HG03064 (cell line): ENCODE measurements at regions not wholly inside any gene's neighbourhood (a gene's known extent, or its start where the extent isn't known, plus 50 kb on each side); places are given as distances from the start of the nearest gene placed in this dataset.
"Not testable (repeated sequence)": the region's sequence is repeated elsewhere in the genome, so short reads cannot be mapped to it uniquely, and the experiment has no call there.

Experiments used
- ATAC-seq: cut with Tn5 transposase; IDR thresholded peaks from one replicate; pipeline ENCODE4 v1.9.1; 2021; ENCODE audit warnings: low read depth; ENCODE audit not compliant: unreplicated experiment

DNA sequence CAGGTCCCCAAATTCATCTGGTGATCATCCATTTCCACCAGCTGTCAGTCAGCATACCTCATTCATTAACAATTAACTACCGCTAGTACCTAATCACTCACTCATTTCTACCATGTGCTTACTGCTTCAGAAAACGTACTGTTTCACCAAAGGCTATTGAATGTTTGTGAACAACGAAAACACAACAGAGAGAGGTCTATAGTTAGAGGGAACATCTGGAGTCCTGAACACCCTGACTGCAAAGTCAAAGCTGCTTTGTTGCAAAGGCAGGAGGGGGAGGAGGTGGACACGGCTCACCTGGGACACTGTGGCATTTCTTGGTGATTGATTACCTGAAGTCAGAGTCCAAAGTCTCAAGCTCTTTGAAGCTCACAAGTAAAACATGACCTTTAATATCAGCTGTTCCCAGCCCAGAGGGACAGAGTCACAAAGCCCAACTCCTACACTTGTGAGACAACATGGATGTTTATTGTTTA lies 342.3 kb upstream of the ADARB2 start:
- no peak for ATAC-seq

DNA sequence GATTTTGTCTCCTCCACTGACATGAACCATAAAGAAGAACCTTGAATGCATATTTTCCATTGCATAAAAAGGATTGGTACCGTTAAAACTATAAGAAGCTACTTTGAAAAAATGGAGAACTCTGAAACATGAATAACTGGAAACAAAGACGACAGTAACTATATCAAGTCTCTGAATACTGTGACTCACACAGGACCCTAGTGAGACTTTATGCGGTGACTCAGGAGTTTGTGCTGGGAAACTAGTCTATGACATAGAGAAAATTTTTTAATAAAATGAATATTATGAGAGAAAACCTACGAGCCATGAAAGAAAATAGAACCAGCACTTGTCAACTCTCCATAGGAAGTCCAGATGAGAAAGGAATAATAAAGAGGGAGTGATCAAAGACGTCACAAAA lies 339.9 kb upstream of the ADARB2 start:
- ATAC-seq, result no peak

DNA sequence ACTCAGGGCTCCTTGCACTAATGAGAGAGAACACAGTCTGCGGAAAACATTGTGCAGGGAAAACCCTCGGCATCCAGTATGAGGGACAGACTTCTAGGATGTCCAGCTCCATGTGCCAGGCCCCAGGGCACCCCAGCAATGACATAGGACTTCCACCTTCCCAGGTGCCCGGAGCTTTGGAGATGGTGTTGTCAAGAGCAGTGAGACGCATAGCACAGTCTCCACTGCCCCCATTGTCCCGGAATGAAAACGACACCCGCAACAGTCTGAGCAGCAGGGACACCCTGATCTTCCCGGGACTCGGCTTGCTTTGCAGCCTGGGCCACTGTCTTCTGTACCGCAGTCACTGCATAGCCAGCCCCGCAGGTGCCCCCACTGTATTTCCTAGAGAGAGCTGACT lies 339.2 kb upstream of the ADARB2 start:
- no peak for ATAC-seq

DNA sequence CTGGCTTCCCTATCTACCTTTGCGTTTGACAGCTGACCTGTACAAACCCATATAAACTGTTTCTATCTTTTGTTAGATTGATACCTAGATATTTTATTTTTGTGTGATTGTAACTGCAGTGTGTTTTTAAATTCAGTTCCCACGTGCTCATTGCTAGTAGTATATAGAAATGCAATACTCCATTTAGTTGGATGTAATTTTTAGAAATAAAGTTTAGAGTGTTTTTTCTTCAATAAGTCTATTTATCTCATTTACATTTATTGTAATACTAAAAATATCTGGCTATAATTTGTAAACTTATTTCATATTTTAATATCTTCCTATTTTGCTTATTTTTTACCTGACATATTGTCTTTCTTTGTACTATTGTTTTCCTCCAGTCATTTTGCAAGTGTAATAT lies 329.7 kb upstream of the ADARB2 start:
- no peak for ATAC-seq

DNA sequence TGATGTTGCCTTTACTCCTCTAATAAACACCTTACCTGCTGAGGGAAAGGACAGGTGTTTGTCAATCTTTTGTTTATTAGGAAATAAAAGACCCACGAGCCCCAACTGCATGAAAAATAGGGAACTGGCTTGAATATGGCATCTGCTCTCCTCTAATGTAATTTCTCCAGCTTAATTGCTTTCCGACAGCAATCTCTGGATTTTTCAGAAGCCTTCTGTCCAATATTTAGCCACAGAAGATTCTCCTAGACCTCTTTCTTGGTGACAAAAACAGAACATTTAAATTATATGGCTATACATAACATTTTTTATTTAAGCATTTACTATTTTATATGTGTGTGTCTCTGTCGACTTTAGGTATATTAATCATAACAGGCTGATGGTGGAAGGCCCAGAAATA lies 317.4 kb upstream of the ADARB2 start:
- ATAC-seq, result no peak

DNA sequence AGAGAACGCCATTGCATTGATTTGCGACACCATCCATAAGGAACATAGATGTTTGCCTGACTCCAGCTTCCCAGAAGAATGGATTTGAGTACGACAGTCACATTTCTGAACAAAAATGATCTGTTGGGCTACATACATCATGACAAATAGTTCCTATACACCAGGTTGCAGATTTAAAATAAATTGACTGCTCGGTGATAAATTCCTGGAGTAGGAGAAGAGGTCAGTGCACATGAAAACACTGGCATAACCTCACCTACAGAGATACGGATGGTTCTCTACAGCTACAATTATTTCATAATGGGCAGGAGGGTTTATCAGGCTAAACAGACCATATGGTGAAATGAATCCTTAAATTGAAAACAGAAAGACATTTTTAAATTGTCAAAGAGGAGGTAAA lies 316.5 kb upstream of the ADARB2 start:
- no peak for ATAC-seq

DNA sequence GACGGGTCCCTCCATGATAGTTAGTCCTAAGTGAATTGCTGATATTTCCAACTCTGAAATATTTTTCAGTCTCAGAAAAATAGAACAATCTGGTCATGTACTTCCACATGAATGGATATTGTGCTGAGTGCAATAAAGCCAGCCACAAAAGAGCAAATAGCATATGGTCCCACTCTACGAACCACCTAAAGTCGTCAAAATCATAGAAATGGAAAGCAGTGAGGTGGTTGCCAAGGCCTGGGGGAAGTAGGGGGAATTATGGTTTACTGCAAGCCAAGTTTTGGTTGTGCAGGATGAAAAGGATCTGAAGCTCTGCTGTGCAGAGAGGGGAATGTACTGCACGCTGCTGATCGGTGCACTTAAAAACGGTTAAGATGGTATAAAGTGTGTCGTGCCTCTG lies 313.8 kb upstream of the ADARB2 start:
- no peak for ATAC-seq

DNA sequence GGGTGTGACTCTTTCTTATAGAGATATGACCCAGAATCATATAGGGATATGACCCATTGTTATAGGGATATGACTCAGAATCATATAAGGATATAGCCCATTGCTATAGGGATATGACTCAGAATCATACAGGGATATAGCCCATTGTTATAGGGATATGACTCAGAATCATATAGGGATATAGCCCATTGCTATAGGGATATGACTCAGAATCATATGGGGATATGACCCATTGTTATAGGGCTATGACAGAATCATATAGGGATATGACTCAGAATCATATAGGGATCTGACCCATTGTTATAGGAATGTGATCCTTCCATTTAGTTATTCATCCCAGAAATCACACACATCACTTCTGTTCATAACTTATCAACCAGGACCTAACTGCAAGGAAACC lies 312.2 kb upstream of the ADARB2 start:
- no peak for ATAC-seq

DNA sequence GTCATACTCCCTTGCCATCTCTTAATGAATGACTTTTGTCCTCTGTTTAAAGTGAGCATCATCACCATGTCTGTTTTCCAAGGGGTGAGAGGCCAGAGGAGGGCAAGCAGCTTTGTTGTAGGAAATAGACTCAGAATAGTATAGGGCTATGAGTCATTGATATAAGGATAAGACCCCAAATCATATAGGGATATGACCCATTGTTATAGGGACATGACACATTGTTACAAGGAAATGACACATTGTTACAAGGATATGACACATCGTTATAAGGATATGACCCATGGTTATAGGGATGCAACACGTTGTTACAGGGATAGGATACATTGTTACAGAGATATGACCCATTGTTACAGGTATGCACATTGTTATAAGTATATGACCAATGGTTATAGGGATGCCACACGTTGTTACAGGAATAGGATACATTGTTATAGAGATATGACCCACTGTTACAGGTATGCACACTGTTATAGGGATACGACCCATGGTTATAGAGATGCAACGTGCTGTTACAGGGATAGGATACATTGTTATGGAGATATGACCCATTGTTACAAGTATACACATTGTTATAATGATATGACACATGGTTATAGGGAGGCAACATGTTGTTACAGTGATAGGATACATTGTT lies 311.1 kb upstream of the ADARB2 start:
- no peak for ATAC-seq

DNA sequence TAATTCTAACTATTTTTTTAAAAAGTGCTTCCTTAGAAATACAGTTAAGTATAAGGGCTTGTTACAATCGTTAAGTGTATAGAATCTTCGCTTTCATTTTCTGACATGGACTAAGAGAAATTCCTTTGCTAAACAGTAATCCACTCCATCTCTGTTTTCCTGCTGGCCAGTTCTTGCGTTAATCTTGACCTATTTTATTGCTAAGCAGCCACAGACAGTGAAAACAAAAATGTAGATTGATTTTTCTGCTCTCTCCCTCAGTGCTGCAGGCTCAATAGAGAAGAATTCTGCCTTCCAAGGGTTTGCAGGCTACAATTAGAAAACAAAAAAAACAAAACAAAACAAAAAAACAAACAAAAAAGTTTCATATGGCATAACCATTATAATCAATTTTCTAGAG lies 310.4 kb upstream of the ADARB2 start:
- no peak for ATAC-seq

DNA sequence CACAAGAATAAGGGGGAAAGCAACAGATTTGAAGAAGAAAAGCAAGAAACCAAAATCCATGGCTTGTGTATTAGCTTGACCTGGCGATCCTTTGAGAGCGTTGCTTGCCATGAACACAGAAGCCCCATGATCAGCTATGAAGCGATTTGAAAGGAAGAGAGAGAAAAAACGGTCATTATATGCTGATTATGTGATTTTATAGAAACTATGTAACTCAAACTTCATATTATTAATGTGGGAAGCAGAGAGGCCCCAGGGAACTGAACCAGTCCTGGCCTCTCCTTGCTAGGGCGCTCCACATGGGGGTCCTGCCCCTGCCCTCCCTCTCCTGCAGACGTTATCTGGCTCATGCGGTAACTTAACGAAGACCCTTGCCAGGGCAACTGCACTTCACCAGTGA lies 306.1 kb upstream of the ADARB2 start:
- no peak for ATAC-seq

DNA sequence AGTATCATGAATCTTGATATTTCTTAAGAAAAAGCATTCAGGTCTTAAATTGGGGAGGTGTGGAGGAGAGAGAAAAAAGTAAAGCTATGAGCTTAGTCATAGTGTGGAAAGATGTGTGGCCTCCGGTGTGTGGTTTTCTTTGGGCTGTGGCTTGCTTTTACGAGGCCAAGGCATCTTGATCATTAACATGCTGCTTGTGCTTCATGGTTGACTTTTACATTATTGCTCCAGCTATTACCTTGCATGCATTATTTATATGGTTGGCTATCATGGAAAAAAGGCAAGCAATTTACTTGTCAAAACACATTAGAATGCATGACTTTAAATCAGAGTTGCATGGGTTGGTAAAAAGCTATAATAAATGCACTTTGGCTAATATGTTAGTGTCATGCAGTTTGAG lies 300.7 kb upstream of the ADARB2 start:
- no peak for ATAC-seq

DNA sequence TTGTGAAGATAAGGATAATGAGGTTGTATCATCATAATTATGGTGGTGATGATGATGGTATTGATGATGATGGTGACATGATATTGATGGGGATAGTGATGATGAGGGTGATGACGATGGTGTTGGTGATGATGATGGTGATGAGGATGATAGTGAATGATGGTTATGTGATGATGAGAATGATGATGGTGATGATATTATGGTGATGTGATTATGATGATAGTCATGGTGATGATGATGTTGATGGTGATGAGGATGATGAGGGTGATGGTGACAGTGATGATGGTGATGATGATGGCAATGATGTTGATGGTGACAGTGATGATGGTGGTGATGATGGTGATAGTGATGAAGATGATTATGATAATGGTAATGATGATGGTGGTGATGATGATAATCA lies 299.9 kb upstream of the ADARB2 start:
- no peak for ATAC-seq

DNA sequence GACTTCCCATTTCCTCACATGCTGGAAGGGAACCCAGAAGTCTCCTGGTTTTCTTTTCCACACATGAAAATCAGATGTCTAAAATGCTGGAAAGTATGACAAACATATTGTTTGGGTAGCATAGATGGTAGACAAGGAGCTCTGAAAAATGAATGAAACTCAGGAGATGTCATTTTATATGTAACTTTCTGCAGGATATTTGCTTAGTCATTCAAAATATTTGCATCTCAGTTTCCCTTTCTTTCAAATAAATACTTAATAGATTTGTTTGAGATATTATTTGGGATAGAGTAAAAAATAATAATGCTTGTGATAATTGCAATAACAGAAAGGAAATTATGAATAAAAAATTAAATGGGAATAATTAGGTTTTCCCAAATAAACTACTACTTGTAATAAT lies 298.9 kb upstream of the ADARB2 start:
- no peak for ATAC-seq

DNA sequence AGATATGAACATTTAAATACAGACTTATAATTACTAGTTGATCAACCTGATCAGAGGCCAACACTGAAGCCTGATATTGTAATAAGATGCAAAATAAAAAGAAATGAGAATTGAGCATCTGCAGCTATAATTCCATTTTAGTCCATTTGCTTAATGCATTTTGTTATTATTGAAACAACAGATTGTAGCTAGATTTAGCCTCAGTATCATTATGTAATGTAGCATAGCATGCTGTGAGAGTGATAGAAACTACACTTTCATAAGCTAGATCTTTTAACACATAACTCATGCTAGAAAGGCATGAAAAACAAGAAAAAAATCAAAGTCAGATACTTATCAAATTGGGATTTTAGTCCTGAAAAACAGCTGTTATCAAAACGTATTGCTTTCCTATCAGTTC lies 292.7 kb upstream of the ADARB2 start:
- ATAC-seq, result no peak

DNA sequence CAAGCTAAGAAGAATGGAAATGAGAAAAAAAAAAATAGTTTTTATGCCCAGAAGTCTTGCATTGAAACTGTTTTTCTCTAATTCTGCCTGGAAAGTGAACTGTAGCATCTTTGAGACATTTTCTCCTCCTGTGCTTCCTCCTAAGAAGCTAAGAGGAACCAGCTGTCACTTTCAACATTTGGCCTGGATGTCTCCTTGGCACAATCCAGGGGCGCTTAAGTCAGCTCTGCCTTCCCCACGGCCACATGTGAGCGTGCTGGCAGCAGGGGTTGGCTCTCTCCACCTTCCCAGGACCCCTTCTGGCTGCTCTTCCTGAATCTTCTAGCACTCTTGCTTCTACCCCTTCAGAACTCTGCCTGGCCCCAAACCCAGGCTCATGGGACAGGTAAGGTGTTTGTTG lies 289.6 kb upstream of the ADARB2 start:
- no peak for ATAC-seq

DNA sequence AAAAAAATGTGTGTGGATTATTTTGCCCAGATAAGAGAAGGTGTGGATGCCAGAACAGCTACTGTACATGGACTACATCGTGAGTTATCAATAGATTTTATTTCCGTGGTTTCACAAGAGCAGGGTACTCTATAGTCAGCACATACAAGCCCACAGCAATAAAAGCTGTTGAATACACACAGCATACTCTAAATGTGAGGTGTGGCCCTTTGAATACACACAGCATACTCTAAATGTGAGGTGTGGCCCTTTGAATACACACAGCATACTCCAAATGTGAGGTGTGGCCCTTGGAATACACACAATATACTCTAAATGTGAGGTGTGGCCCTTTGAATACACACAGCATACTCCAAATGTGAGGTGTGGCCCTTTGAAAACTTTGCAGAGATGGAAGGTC lies 287.4 kb upstream of the ADARB2 start:
- not testable (repeated sequence) for ATAC-seq

DNA sequence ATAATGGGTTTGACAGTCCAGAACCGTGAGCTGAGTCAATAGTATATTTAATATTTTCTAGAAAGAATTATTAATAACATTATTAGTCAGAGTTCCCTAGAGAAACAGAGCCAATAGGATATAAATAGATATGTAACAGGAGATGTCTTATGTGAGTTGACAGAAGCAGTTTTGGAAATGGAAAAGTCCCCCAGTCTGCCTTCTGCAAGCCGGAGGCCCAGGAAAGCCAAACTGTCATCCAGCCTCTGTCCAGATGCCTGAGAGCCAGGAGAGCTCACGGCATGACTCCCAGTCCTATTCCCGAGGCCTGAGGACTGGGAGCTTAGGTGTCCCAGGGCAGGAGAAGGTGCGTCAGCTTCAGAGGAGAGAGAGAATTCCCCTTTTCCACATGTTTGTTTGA lies 286.4 kb upstream of the ADARB2 start:
- no peak for ATAC-seq

DNA sequence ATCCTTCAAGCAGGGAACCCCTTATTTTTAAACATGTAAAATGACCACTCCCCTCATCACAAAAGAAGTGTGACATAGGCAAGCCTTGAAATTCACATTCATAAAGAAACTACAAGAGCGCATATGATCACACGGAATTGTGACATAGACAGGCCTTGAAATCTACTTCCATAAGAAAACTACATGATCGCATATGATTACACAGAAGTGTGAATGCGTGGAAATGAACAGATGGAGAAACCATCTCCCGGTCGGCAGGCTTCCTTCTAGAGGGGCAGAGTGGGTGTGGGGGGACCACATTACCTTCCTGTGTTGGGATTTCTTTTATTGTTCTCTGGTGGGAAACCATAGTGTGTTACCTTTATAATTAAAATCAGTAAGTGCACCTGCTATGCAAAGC lies 285.1 kb upstream of the ADARB2 start:
- no peak for ATAC-seq

DNA sequence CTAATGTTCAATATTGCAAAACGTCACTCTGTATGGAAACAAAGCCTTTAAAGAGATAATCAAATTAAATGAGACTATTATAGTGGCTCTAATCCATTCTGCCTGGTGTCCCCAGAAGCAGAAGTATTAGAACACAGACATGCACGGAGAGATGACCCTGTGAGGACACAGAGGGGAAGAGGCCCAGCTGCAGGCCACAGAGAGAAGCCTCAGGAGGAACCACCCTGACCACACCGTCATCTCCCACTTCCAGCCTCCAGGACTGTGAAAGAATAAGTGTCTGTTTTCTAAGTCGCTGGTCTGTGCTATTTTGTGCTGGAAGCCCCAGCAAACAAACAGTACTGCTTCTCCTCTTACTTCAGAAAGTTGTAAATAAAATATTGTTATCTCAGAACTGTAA lies 283.5 kb upstream of the ADARB2 start:
- ATAC-seq, result no peak

DNA sequence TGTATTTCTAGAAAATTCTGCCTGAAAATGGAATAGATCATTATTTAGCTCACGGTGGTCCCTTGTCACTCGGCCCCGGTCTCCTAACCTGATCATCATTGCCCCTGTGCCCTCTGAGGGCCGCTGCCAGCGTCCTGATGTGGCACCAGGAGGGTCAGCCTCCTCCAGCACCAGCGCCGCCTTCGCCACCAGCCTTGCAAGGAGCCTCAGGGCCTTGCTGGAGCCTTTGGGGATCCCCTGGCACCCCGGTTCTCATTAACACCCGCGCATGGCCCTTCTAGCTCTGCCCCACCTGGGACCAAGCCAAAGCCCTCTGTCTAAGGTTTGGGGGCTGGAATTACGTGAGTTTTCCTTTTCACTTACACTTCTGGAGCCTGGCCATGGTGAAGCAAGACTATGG lies 282.5 kb upstream of the ADARB2 start:
- ATAC-seq, result no peak

DNA sequence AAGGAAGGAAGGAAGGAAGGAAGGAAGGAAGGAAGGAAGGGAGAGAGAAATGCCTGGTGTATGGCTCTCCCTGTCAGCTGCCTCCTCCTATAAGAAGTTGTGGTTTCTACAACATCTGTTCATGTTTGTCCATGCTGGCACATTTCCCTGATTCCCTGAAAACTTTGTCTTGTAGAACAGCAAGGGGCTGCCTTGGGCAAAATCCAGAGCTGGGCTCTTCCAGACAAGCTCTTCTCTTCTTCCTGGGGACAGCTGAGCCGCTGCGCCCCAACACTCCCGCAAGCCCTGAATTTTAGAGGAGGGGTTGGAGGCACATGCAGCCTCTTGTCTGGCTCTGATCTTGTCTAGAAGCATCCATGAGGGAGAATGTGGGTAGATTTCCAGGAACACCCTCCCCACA lies 282.0 kb upstream of the ADARB2 start:
- no peak for ATAC-seq

DNA sequence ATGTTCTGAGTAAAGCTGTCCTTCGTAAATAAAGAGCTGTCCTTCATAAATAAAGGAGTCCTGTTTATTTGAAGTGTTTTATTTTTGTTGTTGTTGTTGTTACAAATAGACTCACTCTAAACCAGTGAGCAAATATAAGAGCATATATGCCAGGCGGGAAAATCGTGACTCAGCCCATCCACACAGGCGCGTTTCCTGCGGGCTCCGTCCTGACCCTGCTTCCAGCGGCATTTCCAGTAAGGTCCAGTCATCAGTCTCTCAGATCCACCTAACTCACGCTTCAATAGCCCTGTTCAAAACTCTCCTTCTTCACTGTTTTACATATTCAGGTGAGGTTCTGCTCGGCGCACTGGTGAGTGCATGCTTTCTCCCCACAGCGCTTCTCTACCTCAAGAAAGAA lies 277.2 kb upstream of the ADARB2 start:
- ATAC-seq, result no peak
